ENCODE measurements at regions not wholly inside any gene's neighbourhood (a gene's known extent, or its start where the extent isn't known, plus 50 kb on each side); places are given as distances from the start of the nearest gene placed in this dataset.

DNA sequence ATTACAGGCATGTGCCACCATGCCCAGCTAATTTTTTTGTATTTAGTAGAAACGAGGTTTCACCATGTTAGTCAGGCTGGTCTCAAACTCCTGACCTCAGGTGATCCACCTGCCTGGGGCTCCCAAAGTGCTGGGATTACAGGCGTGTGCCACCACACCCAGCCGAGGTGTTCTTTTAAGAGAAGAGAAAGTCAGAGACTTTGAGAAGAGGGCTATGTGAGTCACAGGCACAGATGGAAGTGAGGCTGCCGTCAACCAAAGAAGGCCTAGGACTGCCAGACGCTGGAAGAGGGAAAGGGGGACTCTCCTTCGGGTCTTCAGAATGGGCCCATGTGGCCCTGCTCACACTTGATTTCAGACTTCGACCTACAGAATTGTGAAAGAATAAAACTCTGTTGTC is 67.2 kb upstream of the SH3BP4 start:
- TF ChIP-seq, protein P1, sequence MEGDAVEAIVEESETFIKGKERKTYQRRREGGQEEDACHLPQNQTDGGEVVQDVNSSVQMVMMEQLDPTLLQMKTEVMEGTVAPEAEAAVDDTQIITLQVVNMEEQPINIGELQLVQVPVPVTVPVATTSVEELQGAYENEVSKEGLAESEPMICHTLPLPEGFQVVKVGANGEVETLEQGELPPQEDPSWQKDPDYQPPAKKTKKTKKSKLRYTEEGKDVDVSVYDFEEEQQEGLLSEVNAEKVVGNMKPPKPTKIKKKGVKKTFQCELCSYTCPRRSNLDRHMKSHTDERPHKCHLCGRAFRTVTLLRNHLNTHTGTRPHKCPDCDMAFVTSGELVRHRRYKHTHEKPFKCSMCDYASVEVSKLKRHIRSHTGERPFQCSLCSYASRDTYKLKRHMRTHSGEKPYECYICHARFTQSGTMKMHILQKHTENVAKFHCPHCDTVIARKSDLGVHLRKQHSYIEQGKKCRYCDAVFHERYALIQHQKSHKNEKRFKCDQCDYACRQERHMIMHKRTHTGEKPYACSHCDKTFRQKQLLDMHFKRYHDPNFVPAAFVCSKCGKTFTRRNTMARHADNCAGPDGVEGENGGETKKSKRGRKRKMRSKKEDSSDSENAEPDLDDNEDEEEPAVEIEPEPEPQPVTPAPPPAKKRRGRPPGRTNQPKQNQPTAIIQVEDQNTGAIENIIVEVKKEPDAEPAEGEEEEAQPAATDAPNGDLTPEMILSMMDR (conservative IDR thresholded peaks at IDR 0.05; ENCODE audit: low read depth, low read length), result no peak
- no peak for TF ChIP-seq EZH2 (IDR thresholded peaks at IDR 0.05; ENCODE audit: low read length, unreplicated experiment)
- no peak for TF ChIP-seq EZH2phosphoT487 (IDR thresholded peaks at IDR 0.05; ENCODE audit: borderline replicate concordance, low read length)
